Panc1 (cell line): ENCODE measurements at regions not wholly inside any gene's neighbourhood (a gene's known extent, or its start where the extent isn't known, plus 50 kb on each side); places are given as distances from the start of the nearest gene placed in this dataset.

Experiments
- ATAC-seq: fragments of 200-7000 bp; cut with Tn5 transposase; 2 replicates; pipeline ENCODE4 v1.9.1; 2020; ENCODE audit warnings: mild to moderate bottlenecking, moderate library complexity
- BruUV-seq: library from RNA; stranded (reverse); fragments of 400-500 nt; replicated peaks from 2 replicates; lab custom pipeline; 2021; lab: Mats Ljungman, UMichigan
- CTCF ChIA-PET: fragments of 300-600 bp; sonication (Branson Sonifier 250); formaldehyde crosslinking; loops from one replicate; lab custom pipeline; 2022; ENCODE audit warnings: antibody characterized with exemption; lab: Charles Lee
- POLR2A ChIA-PET: fragments of 300-600 bp; sonication (Branson Sonifier 250); formaldehyde crosslinking; loops from one replicate; lab custom pipeline; 2022; ENCODE audit warnings: antibody characterized with exemption; lab: Charles Lee
- DNase-seq: peaks from one replicate; pipeline ENCODE4 v3.0.0-alpha.2; 2010; ENCODE audit warnings: low read depth, low spot score
- H3K27ac ChIP-seq: 2 replicates; pipeline ENCODE4 v1.5.1; 2011; ENCODE audit warnings: mild to moderate bottlenecking, low read length, inconsistent platforms
- H3K27me3 ChIP-seq: fragments of 200-500 bp; sonication (Bioruptor generic); 2 replicates; pipeline ENCODE4 v1.6.0; 2014; ENCODE audit warnings: low read length, inconsistent platforms; ENCODE audit not compliant: control insufficient read depth, insufficient read depth
- H3K36me3 ChIP-seq: fragments of 200-500 bp; sonication (Bioruptor generic); 2 replicates; pipeline ENCODE4 v1.5.1; 2014; ENCODE audit warnings: inconsistent platforms, mild to moderate bottlenecking, low read length, moderate library complexity; ENCODE audit not compliant: control insufficient read depth, insufficient read depth
- H3K4me1 ChIP-seq: 2 replicates; pipeline ENCODE4 v1.5.1; 2011; ENCODE audit warnings: inconsistent platforms, mild to moderate bottlenecking, low read length, moderate library complexity; ENCODE audit not compliant: control insufficient read depth, insufficient read depth
- H3K4me3 ChIP-seq, 2 experiments: 2 replicates each; pipeline ENCODE4 v1.5.1; 2011 to 2012; ENCODE audit warnings: low read depth in 2 of 2, low read length in 2 of 2, mild to moderate bottlenecking in 2 of 2, inconsistent platforms in 1 of 2, moderate library complexity in 1 of 2
- H3K9me3 ChIP-seq: fragments of 200-500 bp; sonication (Bioruptor generic); 2 replicates; pipeline ENCODE4 v1.5.1; 2014; ENCODE audit warnings: low read depth, mild to moderate bottlenecking, inconsistent platforms, low read length, moderate library complexity; ENCODE audit not compliant: control insufficient read depth, insufficient read depth
- CTCF ChIP-seq: fragments of 450-650 bp; IDR thresholded peaks from 2 replicates; pipeline ENCODE4 v1.5.1; 2017; ENCODE audit warnings: mild to moderate bottlenecking
- POLR2AphosphoS5 ChIP-seq: IDR thresholded peaks from 2 replicates; pipeline ENCODE4 v1.6.1; 2012; ENCODE audit warnings: mild to moderate bottlenecking, low read depth, low read length, moderate library complexity
- SIN3A ChIP-seq: IDR thresholded peaks from 2 replicates; pipeline ENCODE4 v1.6.1; 2012; ENCODE audit warnings: low read depth, mild to moderate bottlenecking, low read length, moderate library complexity, borderline replicate concordance; ENCODE audit not compliant: insufficient read depth
- TCF7L2 ChIP-seq: IDR thresholded peaks from 2 replicates; pipeline ENCODE4 v1.6.1; 2011; ENCODE audit warnings: mild to moderate bottlenecking, low read depth, low read length, inconsistent platforms
- in situ Hi-C: cut with HindIII; loops from 2 replicates; pipeline ENCODE4 v1.10.0; 2016; ENCODE audit warnings: low sequenced_read_pairs, low pct_unique_long_range_greater_than_20kb
- intact Hi-C: fragments of 100-400 bp; cut with micrococcal nuclease; formaldehyde crosslinking; loops from one replicate; pipeline ENCODE4 v1.10.0; 2022; ENCODE audit not compliant: unreplicated experiment
- TF ChIP-seq, protein P1 (sequence below), 2 experiments: IDR thresholded peaks; 2 replicates each; pipeline ENCODE4 v1.6.1; 2011 to 2012; ENCODE audit warnings: low read depth in 2 of 2, control low read depth in 1 of 2, low read length in 1 of 2, mild to moderate bottlenecking in 1 of 2, moderate library complexity in 1 of 2; ENCODE audit not compliant: insufficient read depth in 1 of 2

DNA sequence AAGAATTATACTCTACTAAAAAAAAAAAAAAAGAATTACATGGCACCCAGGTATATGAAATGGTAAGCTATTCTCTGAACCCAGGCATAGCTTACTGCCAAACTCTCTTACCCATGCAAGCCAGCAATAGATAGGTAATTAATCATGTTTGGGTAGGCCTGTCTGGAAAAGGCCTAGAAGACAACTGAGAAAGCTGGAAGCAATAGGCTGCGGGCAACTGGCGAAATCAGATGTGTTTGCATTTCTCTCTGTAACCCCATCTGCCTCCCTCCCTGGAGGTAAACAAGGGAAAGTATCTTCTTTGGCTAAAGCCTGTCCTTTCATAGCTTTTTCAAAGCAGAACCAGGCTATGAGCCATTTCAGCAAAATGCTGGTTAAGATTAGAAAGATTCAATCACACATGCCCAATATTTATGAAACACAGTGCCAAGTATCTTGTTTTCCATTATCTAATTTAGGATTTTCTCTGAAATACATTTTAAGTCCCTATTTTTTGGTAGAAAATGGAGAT is 934.8 kb upstream of the DDX18 start:
- in situ Hi-C loops = no loop called here
- no peaks in the 10 kb centered on the region for H3K36me3 ChIP-seq

GRCh38 chr2:116891191-116891590 is 923.3 kb upstream of the DDX18 start:
- Histone ChIP-seq H3K4me3 (no peak overlapping the region), H3K27me3 (no peaks in the 10 kb centered on the region), H3K36me3 (no peaks in the 10 kb centered on the region), H3K4me1 (no peaks in the 10 kb centered on the region), H3K9me3 (no peaks in the 10 kb centered on the region), H3K27ac (no peak overlapping the region)
- in situ Hi-C loops = no loop called here
- BruUV-seq = no TSS peak
- intact Hi-C loops = no loop called here
- POLR2A ChIA-PET = no interaction called here
- CTCF ChIA-PET = no interaction called here
- DNase-seq (no peak), ATAC-seq (no peak)
- TF ChIP-seq, protein P1, sequence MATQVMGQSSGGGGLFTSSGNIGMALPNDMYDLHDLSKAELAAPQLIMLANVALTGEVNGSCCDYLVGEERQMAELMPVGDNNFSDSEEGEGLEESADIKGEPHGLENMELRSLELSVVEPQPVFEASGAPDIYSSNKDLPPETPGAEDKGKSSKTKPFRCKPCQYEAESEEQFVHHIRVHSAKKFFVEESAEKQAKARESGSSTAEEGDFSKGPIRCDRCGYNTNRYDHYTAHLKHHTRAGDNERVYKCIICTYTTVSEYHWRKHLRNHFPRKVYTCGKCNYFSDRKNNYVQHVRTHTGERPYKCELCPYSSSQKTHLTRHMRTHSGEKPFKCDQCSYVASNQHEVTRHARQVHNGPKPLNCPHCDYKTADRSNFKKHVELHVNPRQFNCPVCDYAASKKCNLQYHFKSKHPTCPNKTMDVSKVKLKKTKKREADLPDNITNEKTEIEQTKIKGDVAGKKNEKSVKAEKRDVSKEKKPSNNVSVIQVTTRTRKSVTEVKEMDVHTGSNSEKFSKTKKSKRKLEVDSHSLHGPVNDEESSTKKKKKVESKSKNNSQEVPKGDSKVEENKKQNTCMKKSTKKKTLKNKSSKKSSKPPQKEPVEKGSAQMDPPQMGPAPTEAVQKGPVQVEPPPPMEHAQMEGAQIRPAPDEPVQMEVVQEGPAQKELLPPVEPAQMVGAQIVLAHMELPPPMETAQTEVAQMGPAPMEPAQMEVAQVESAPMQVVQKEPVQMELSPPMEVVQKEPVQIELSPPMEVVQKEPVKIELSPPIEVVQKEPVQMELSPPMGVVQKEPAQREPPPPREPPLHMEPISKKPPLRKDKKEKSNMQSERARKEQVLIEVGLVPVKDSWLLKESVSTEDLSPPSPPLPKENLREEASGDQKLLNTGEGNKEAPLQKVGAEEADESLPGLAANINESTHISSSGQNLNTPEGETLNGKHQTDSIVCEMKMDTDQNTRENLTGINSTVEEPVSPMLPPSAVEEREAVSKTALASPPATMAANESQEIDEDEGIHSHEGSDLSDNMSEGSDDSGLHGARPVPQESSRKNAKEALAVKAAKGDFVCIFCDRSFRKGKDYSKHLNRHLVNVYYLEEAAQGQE (IDR thresholded peaks at IDR 0.05; ENCODE audit: insufficient read depth in 1 of 2, low read depth in 2 of 2, low read length in 1 of 2) = no peak
- TF ChIP-seq POLR2AphosphoS5 (no peak), SIN3A (no peak), CTCF (no peak), TCF7L2 (no peak)

More for the DNA sequence above, 934.8 kb upstream of the DDX18 start:
- Histone ChIP-seq H3K4me3 (no peak overlapping the region), H3K9me3 (no peaks in the 10 kb centered on the region), H3K4me1 (no peaks in the 10 kb centered on the region), H3K27ac (no peak overlapping the region), H3K27me3 (no peaks in the 10 kb centered on the region)
- ChIA-PET POLR2A (no interaction called here), CTCF (interaction anchor here (0.5 kb wide), 1 partner anchor 207 kb away, joined by 3 read pairs; no protein-coding TSS in a partner anchor)
- TF ChIP-seq, protein P1 (IDR thresholded peaks at IDR 0.05; ENCODE audit: insufficient read depth in 1 of 2, low read depth in 2 of 2, low read length in 1 of 2) = no peak
- no peak for TF ChIP-seq SIN3A
- no peak for TF ChIP-seq TCF7L2
- TF ChIP-seq CTCF = no peak
- no peak for TF ChIP-seq POLR2AphosphoS5
- intact Hi-C loops = no loop called here
- ATAC-seq (no peak), DNase-seq (no peak)
- BruUV-seq = no TSS peak
